GM21515 (cell line): ENCODE measurements at regions not wholly inside any gene's neighbourhood (a gene's known extent, or its start where the extent isn't known, plus 50 kb on each side); places are given as distances from the start of the nearest gene placed in this dataset.

Experiments used
- ATAC-seq: cut with Tn5 transposase; IDR thresholded peaks from one replicate; pipeline ENCODE4 v1.9.1; 2021; ENCODE audit not compliant: unreplicated experiment

GRCh38 chr6:91352321-91352720 lies 765.4 kb upstream of the MAP3K7 start:
- ATAC-seq = no peak

DNA sequence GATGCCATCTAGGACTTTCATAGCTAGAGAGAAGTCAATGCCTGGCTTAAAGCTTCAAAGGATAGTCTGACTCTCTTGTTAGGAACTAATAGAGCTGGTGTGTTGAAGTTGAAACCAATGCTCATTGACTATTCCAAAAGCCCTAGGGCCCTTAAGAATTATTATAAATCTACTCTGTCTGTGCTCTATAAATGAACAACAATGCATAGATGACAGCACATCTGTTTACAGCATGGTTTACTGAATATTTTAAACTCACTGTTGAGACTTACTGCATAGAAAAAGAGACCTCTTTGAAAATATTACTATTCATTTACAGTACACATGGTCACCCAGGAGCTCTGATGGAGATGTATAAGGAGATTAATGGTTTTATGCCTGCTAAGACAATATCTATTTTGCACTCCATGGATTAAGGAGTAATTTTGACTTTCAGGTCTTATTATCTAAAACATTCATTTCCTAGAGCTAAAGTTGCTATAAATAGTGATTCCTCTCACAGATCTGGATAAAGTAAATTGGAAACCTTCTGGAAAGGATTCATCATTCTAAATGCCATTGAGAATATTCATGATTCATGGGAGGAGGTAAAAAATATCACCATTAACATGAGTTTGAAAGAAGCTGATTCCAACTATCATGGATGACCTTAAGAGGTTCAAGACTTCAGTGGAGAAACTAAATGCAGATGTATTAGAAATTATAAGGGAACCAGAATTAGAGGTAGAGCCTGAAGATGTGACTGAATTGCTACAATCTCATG lies 763.5 kb upstream of the MAP3K7 start:
- ATAC-seq = no peak

GRCh38 chr6:91341473-91341872 lies 754.6 kb upstream of the MAP3K7 start:
- ATAC-seq = no peak

DNA sequence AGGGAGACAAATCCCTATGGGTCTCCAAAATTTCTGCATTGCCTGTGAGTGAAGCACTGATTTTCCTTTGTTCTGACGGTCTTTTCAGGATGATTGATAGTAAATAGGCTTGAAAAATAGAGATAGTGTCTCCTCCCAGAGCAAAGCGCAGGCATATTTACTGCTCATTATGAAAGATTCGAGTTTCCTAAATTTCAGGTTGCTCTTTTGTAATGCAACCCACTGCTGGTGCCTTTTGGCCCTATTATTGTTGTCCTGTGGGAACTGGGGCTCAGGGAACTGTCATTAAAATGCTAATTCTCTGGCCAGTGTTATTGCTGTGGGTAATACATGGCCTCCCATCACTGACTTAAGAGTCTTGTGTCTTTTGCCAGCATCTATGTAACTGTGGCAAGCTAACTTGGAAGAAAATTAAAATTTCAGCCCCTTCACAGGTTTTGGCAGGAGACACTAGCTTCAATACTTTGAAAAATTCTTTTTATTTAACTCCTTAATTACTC lies 754.1 kb upstream of the MAP3K7 start:
- no peak for ATAC-seq

- ATAC-seq = no peak
These were observed 751.1 kb upstream of the MAP3K7 start for GRCh38 chr6:91337967-91338366.

DNA sequence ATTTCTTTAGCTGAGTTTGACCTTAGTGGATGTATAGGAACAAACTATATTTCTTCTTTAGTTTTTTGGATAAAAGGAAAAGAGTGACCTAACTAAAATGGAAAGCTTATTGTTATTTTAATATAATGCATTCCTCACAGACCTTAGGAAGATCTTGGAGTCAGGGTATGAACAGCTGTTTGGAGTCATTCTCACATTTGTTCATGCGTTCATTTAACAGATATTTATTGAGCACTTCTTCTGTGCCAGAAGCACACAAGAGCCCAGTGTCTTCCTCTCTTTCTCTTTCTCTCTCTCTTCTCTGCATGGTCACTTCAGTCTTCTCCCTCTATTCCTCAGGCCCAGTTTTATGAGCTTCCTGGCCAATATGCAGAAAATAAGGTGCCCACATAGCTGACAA lies 744.0 kb upstream of the MAP3K7 start:
- ATAC-seq = no peak

DNA sequence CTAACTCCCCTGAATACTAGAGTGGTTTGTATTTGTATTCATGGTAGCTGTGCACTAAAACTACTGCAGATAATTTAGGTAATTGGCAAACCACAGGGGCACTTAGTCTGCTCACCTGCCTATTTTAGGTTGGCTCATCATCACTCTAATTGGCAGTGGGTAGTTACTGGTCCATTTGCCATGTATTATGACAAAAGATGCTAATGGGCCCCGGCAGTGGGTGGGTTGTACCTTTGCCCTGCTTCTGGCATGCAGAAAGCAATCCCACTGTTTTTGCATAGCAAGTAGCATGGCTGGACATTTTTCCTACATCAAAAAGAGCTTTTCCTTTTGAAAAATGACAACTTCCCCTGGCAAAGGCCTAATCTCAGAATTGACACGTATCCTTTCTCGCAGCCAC lies 741.4 kb upstream of the MAP3K7 start:
- no peak for ATAC-seq

DNA sequence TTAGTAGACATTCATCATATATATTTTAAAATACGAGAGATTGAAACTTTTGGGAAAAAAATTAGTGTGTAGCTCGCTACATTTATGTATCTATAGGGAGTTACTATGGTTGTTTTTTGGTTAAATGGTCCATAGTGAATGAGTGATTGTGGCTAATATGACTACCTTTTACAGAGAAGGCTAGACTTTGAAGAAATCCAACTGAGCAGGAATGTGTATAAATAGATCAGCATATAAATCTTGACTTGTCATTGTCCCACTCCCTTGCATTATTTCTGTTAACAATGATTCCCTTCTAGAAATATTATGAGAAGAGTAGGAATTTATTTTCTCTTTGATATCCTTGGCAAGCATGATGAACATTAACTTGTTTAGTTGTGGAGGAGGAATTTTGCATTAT lies 737.8 kb upstream of the MAP3K7 start:
- no peak for ATAC-seq

GRCh38 chr6:91317984-91318383 lies 731.1 kb upstream of the MAP3K7 start:
- no peak for ATAC-seq

DNA sequence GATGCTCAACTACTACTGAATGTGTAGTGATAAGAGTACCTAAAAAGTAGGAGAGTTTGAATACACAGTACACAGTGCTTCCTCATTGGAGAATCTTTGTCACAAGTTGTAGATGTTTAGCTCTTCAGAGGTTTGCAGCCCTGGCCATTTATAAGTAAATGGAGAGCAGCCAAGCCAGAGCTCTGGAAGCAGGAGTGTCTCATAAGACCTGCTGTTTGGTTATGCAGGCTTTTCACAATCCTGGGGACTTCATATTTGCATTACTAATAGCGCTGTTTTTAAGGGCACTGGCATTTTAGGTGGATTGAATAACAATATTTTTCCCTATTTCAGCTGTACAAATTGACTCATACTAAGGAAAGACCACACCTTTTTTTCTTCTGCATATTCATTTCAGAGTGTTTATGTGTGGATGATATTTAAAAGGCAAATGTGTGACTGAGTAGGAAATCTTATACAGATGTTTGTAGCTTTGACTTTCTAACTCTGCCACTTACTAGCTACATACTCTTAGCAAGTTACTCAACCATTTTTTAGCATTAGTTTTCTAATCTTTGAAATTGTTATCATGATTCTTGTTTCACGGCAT lies 730.5 kb upstream of the MAP3K7 start:
- no peak for ATAC-seq

DNA sequence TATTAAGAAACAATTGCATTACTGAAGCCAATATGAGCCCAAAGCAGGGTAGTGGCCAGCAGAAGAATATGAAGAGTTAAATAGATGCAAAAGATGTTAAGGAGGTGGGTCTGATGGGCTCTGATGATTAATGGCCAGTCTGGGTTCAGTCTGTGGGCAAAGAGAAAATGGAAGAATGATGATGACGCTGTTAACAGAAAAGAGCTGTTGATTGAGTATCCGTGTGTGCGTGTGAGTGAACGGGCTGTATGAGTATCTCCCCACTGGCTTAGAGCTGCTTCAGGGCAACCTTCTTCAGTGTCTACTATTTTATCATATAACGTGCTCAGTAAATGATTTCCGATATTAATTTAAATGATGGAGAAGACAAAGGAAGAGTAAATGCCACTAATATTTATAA lies 723.3 kb upstream of the MAP3K7 start:
- ATAC-seq = no peak

- ATAC-seq = no peak
These were observed 718.9 kb upstream of the MAP3K7 start for GRCh38 chr6:91305755-91306154.

DNA sequence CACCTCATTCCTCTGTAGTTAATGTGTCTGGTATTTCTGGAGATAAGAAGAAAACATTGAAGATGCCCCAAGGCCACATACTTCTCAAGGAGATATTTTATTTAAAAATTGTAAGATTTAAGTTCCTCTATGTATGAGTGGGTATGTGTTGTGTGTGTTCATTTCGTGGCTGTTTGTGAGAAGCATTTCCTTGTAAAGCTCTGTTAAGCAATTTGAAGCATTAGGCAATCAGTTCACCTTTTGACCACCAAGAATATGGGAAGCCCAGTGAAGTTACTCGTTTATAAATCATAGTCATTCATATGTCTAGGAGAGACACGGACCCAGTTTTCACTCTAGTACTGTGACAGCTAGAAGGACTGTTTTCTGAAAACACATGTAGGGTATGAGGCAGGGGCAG lies 717.6 kb upstream of the MAP3K7 start:
- no peak for ATAC-seq

- ATAC-seq = no peak
These were observed 716.5 kb upstream of the MAP3K7 start for GRCh38 chr6:91303326-91303725.

DNA sequence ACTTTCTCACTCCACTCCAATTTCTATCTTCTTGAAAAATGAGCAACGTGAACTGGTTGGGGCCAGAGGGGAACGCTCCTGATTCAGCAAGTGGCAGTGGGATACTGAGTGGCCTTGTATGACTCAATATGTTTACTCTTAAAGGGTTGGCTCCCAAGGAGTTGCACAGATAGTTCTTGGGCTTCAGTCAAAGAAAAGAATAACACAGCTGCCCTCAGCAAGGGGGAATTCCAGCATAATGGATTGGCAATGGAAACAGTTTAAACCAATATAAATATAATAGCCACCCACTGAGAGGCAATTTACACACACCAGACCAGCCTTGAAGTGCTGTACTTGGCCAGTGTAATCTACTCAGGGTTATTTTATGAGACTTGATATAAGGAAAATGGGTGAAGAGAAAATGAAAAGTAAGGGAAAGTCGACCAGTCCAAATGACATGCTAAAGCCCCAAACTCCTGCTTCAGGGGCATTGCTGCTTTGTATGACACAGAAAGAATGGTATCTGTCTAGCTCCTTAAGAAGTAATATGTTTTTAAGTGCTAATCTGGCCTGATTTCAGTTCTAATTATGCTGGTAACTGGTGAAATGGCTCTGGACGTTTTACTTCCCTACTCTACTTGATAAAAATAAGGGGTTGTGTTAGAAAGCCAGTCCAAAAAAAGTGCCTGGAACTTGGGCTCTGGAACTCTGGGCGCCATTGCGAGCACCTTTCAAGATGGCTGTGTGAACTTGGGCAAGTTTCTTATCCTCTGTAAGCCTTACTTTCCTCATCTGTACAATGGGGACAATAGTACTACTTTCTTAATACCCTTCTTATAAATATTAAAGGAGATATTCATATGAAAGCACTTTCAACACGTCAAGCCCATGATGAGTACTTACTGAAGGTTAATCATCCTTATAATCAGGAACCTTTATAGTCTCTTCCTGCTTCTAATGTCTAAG lies 712.9 kb upstream of the MAP3K7 start:
- no peak for ATAC-seq

GRCh38 chr6:91298543-91299145 lies 711.8 kb upstream of the MAP3K7 start:
- no peak for ATAC-seq

- no peak for ATAC-seq
These were observed 706.5 kb upstream of the MAP3K7 start for GRCh38 chr6:91293395-91293794.

GRCh38 chr6:91291071-91291470 lies 704.2 kb upstream of the MAP3K7 start:
- ATAC-seq = no peak

GRCh38 chr6:91288741-91289140 lies 701.9 kb upstream of the MAP3K7 start:
- ATAC-seq = no peak

DNA sequence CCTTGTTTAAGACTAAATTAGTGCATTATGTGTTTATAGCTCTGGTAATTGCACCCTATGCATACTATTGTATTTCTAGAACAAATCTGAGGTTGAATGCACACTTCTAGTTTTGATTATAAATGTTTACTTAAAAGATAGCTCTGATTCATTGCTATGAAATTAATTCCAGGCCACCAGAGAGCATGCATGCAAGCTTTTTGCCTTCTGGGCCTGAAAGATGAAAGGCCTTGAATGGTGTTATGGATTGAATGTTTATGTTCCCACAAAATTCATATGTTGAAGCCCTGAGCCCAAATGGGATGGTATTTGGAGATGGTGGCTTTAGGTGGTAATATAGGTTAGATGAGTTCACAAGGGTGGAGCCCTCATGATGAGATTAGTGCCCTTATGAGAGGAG lies 695.0 kb upstream of the MAP3K7 start:
- ATAC-seq = no peak

GRCh38 chr6:91280494-91280830 lies 693.6 kb upstream of the MAP3K7 start:
- ATAC-seq = no peak
